Mesothelial cell of epicardium (in vitro differentiated cells): ENCODE measurements at regions not wholly inside any gene's neighbourhood (a gene's known extent, or its start where the extent isn't known, plus 50 kb on each side); places are given as distances from the start of the nearest gene placed in this dataset.

Experiments used
- DNase-seq, 2 experiments: peaks; one replicate each; pipeline ENCODE4 v3.0.0; 2021; ENCODE audit warnings: low spot score in 2 of 2; ENCODE audit not compliant: unreplicated experiment in 2 of 2
- H3K27ac Mint-ChIP-seq: 2 replicates; pipeline ENCODE4 v1.8.0; 2021; ENCODE audit warnings: mixed read lengths
- H3K27me3 Mint-ChIP-seq: 2 replicates; pipeline ENCODE4 v1.8.0; 2021; ENCODE audit warnings: low read depth, mixed read lengths
- H3K36me3 Mint-ChIP-seq: 2 replicates; pipeline ENCODE4 v1.8.0; 2021; ENCODE audit warnings: mixed read lengths
- H3K4me1 Mint-ChIP-seq: 2 replicates; pipeline ENCODE4 v1.8.0; 2021; ENCODE audit warnings: mixed read lengths
- H3K4me3 Mint-ChIP-seq: 2 replicates; pipeline ENCODE4 v1.8.0; 2021; ENCODE audit warnings: mild to moderate bottlenecking, moderate library complexity, mixed read lengths
- H3K9me3 Mint-ChIP-seq: 2 replicates; pipeline ENCODE4 v1.8.0; 2021; ENCODE audit warnings: mixed read lengths
- CTCF ChIP-seq: fragments of 200-600 bp; sonication (generic); IDR thresholded peaks from one replicate; pipeline ENCODE4 v1.5.0; 2021; ENCODE audit warnings: antibody characterized with exemption; ENCODE audit not compliant: unreplicated experiment

- H3K4me3 Mint-ChIP-seq: no peak overlapping the region
- H3K27me3 Mint-ChIP-seq: no peaks in the 10 kb centered on the region
- no peak for TF ChIP-seq CTCF
- DNase-seq: no peak
- H3K9me3 Mint-ChIP-seq: peaks cover 6% of the 10 kb centered on the region
- H3K36me3 Mint-ChIP-seq: peaks cover 3% of the 10 kb centered on the region
- no peak overlapping the region for H3K27ac Mint-ChIP-seq
- H3K4me1 Mint-ChIP-seq: peaks cover 2% of the 10 kb centered on the region
These were observed 519.9 kb upstream of the TNP1 start for GRCh38 chr2:217379807-217380206.

- no peak overlapping the region for H3K4me3 Mint-ChIP-seq
- no peaks in the 10 kb centered on the region for H3K27me3 Mint-ChIP-seq
These were observed 512.9 kb upstream of the TNP1 start for GRCh38 chr2:217372794-217373193.

GRCh38 chr2:217371781-217372213 lies 511.9 kb upstream of the TNP1 start:
- H3K9me3 Mint-ChIP-seq: no peaks in the 10 kb centered on the region
- H3K4me1 Mint-ChIP-seq: peaks cover 28% of the 10 kb centered on the region
- H3K27me3 Mint-ChIP-seq: no peaks in the 10 kb centered on the region
- DNase-seq: no peak
- TF ChIP-seq CTCF: no peak
- H3K4me3 Mint-ChIP-seq: no peak overlapping the region
- H3K36me3 Mint-ChIP-seq: peaks cover 1% of the 10 kb centered on the region
- H3K27ac Mint-ChIP-seq: no peak overlapping the region

More at GRCh38 chr2:217372794-217373193, 512.9 kb upstream of the TNP1 start:
- peaks cover 28% of the 10 kb centered on the region for H3K4me1 Mint-ChIP-seq
- H3K27ac Mint-ChIP-seq: no peak overlapping the region
- no peak for TF ChIP-seq CTCF
- H3K36me3 Mint-ChIP-seq: peaks cover 2% of the 10 kb centered on the region
- no peak for DNase-seq
- H3K9me3 Mint-ChIP-seq: peaks cover 4% of the 10 kb centered on the region

GRCh38 chr2:217370391-217370790 lies 510.5 kb upstream of the TNP1 start:
- Mint-ChIP-seq H3K27ac (no peak overlapping the region), H3K27me3 (no peaks in the 10 kb centered on the region), H3K9me3 (no peaks in the 10 kb centered on the region), H3K4me3 (no peak overlapping the region), H3K36me3 (peaks cover 1% of the 10 kb centered on the region), H3K4me1 (peaks cover 26% of the 10 kb centered on the region)
- no peak for TF ChIP-seq CTCF
- no peak for DNase-seq

- no peak for DNase-seq
- Mint-ChIP-seq H3K4me1 (peaks cover 13% of the 10 kb centered on the region), H3K9me3 (no peaks in the 10 kb centered on the region), H3K4me3 (no peak overlapping the region), H3K27me3 (no peaks in the 10 kb centered on the region), H3K36me3 (peaks cover 4% of the 10 kb centered on the region), H3K27ac (no peak overlapping the region)
- no peak for TF ChIP-seq CTCF
These were observed 507.6 kb upstream of the TNP1 start for GRCh38 chr2:217367464-217367863.

GRCh38 chr2:217366966-217367365 lies 507.1 kb upstream of the TNP1 start:
- Mint-ChIP-seq H3K4me3 (no peak overlapping the region), H3K27ac (no peak overlapping the region), H3K9me3 (no peaks in the 10 kb centered on the region), H3K27me3 (no peaks in the 10 kb centered on the region), H3K36me3 (peaks cover 4% of the 10 kb centered on the region), H3K4me1 (peaks cover 9% of the 10 kb centered on the region)
- TF ChIP-seq CTCF: no peak
- DNase-seq: no peak
